ENCODE measurements at regions not wholly inside any gene's neighbourhood (a gene's known extent, or its start where the extent isn't known, plus 50 kb on each side); places are given as distances from the start of the nearest gene placed in this dataset.

- no peak for ATAC-seq
Observed at GRCh38 chrX:15983034-15983433, 128.4 kb upstream of the AP1S2 start.

GRCh38 chrX:15977644-15978043 is 123.0 kb upstream of the AP1S2 start:
- TF ChIP-seq POU6F1 (CRISPR knock-in tag; IDR thresholded peaks at IDR 0.05; ENCODE audit: borderline replicate concordance, low read depth) (no peak), PATZ1 (CRISPR knock-in tag; IDR thresholded peaks at IDR 0.05; ENCODE audit: borderline replicate concordance) (no peak), PPARA (CRISPR knock-in tag; IDR thresholded peaks at IDR 0.05; ENCODE audit: borderline replicate concordance) (no peak)
- ATAC-seq = no peak

More at GRCh38 chrX:15983034-15983433, 128.4 kb upstream of the AP1S2 start:
- TF ChIP-seq POU6F1 (CRISPR knock-in tag; IDR thresholded peaks at IDR 0.05; ENCODE audit: borderline replicate concordance, low read depth) (no peak), PPARA (CRISPR knock-in tag; IDR thresholded peaks at IDR 0.05; ENCODE audit: borderline replicate concordance) (no peak), GLIS3 (CRISPR knock-in tag; IDR thresholded peaks at IDR 0.05) (no peak), ZNF8 (CRISPR knock-in tag; IDR thresholded peaks at IDR 0.05) (no peak), TOX (CRISPR knock-in tag; IDR thresholded peaks at IDR 0.05; ENCODE audit: borderline replicate concordance) (no peak), SNAI2 (CRISPR knock-in tag; IDR thresholded peaks at IDR 0.05) (no peak), ZNF70 (CRISPR knock-in tag; IDR thresholded peaks at IDR 0.05) (no peak)
- TF ChIP-seq, protein P1, sequence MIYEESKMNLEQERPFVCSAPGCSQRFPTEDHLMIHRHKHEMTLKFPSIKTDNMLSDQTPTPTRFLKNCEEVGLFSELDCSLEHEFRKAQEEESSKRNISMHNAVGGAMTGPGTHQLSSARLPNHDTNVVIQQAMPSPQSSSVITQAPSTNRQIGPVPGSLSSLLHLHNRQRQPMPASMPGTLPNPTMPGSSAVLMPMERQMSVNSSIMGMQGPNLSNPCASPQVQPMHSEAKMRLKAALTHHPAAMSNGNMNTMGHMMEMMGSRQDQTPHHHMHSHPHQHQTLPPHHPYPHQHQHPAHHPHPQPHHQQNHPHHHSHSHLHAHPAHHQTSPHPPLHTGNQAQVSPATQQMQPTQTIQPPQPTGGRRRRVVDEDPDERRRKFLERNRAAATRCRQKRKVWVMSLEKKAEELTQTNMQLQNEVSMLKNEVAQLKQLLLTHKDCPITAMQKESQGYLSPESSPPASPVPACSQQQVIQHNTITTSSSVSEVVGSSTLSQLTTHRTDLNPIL (CRISPR knock-in tag; IDR thresholded peaks at IDR 0.05; ENCODE audit: low read depth) = no peak

- no peak for TF ChIP-seq ZFP30 (CRISPR knock-in tag; IDR thresholded peaks at IDR 0.05)
- TF ChIP-seq, protein P1 (CRISPR knock-in tag; IDR thresholded peaks at IDR 0.05; ENCODE audit: low read depth) = no peak
- no peak for TF ChIP-seq ZC3H10 (CRISPR knock-in tag; IDR thresholded peaks at IDR 0.05)
- TF ChIP-seq TOX (CRISPR knock-in tag; IDR thresholded peaks at IDR 0.05; ENCODE audit: borderline replicate concordance) = no peak
- no peak for TF ChIP-seq SNAI2 (CRISPR knock-in tag; IDR thresholded peaks at IDR 0.05)
- no peak for TF ChIP-seq ISL1 (CRISPR knock-in tag; IDR thresholded peaks at IDR 0.05)
- no peak for TF ChIP-seq OSR1 (CRISPR knock-in tag; IDR thresholded peaks at IDR 0.05)
- TF ChIP-seq ZNF70 (CRISPR knock-in tag; IDR thresholded peaks at IDR 0.05) = no peak
- TF ChIP-seq ZNF8 (CRISPR knock-in tag; IDR thresholded peaks at IDR 0.05) = no peak
- no peak for TF ChIP-seq POU6F1 (CRISPR knock-in tag; IDR thresholded peaks at IDR 0.05; ENCODE audit: borderline replicate concordance, low read depth)
- TF ChIP-seq ESRRG (CRISPR knock-in tag; IDR thresholded peaks at IDR 0.05) = no peak
- TF ChIP-seq PPARA (CRISPR knock-in tag; IDR thresholded peaks at IDR 0.05; ENCODE audit: borderline replicate concordance) = no peak
- no peak for TF ChIP-seq GLIS3 (CRISPR knock-in tag; IDR thresholded peaks at IDR 0.05)
- no peak for TF ChIP-seq CSRNP3 (CRISPR knock-in tag; IDR thresholded peaks at IDR 0.05)
- TF ChIP-seq ARNTL (CRISPR knock-in tag; IDR thresholded peaks at IDR 0.05; ENCODE audit: borderline replicate concordance, low read depth) = no peak
- TF ChIP-seq BACH2 (CRISPR knock-in tag; IDR thresholded peaks at IDR 0.05; ENCODE audit: borderline replicate concordance) = no peak
- no peak for TF ChIP-seq RARB (CRISPR knock-in tag; IDR thresholded peaks at IDR 0.05)
- TF ChIP-seq TSHZ2 (CRISPR knock-in tag; IDR thresholded peaks at IDR 0.05) = no peak
Observed at GRCh38 chrX:15976396-15976795, 121.8 kb upstream of the AP1S2 start.

More at GRCh38 chrX:15976396-15976795, 121.8 kb upstream of the AP1S2 start:
- no peak for ATAC-seq
